Prostate gland (tissue), 2 donors: ENCODE measurements at regions not wholly inside any gene's neighbourhood (a gene's known extent, or its start where the extent isn't known, plus 50 kb on each side); places are given as distances from the start of the nearest gene placed in this dataset.

Experiments used
- DNase-seq: peaks from one replicate; pipeline ENCODE4 v3.0.0-alpha.2; 2019; ENCODE audit warnings: low spot score
- H3K27ac ChIP-seq, 2 donors: fragments of 200-600 bp; sonication (generic); 2 replicates each; pipeline ENCODE4 v1.5.1; 2017 to 2019
- H3K27me3 ChIP-seq: fragments of 200-600 bp; sonication (generic); replicated peaks from 2 replicates; pipeline ENCODE4 v1.5.1; 2019; ENCODE audit not compliant: insufficient read depth
- H3K36me3 ChIP-seq, 2 donors: fragments of 200-600 bp; sonication (generic); 1 replicate in 1 of 2; 2 replicates in 1 of 2; pipeline versions ENCODE4 v1.5.1 to v1.8.1; 2017 to 2019
- H3K4me1 ChIP-seq: fragments of 200-600 bp; sonication (generic); replicated peaks from 2 replicates; pipeline ENCODE4 v1.5.1; 2019
- H3K4me3 ChIP-seq, 2 donors: fragments of 200-600 bp; sonication (generic); 2 replicates each; pipeline ENCODE4 v1.5.1; 2017 to 2019
- H3K9me3 ChIP-seq: fragments of 200-600 bp; sonication (generic); 2 replicates; pipeline ENCODE4 v1.5.1; 2017
- CTCF ChIP-seq, 4 experiments: fragments of 200-600 bp in 2 of 4; fragments of 450-650 bp in 2 of 4; sonication (generic) in 2 of 4; IDR thresholded peaks; 1 replicate in 3 of 4; 2 replicates in 1 of 4; pipeline ENCODE4 v1.5.1; 2016 to 2019; ENCODE audit warnings: antibody characterized with exemption in 4 of 4, mild to moderate bottlenecking in 2 of 4, moderate library complexity in 2 of 4
- POLR2A ChIP-seq: fragments of 450-650 bp; IDR thresholded peaks from one replicate; pipeline ENCODE4 v1.6.1; 2016; ENCODE audit warnings: antibody characterized with exemption, mild to moderate bottlenecking
- POLR2AphosphoS5 ChIP-seq: sonication (generic); formaldehyde crosslinking; IDR thresholded peaks from one replicate; pipeline ENCODE4 v1.6.1; 2017; ENCODE audit warnings: antibody characterized with exemption
- WGBS: methylation state at CpG from one replicate; pipeline ENCODE4 v1.1.5; 2018; 5-methylcytosine and 5-hydroxymethylcytosine counted together
- intact Hi-C: fragments of 100-400 bp; cut with DNase I; formaldehyde crosslinking; loops from one replicate; pipeline ENCODE4 v1.14.2; 2022

GRCh38 chr6:19472850-19473249, 364.3 kb upstream of the ID4 start:
- H3K27me3 ChIP-seq, result no peaks in the 10 kb centered on the region
- H3K36me3 ChIP-seq, result no peaks in the 10 kb centered on the region
- no peak overlapping the region for H3K4me3 ChIP-seq
- 77% methylated on average over 4 of the region's 4 CpGs for WGBS
- DNase-seq, result no peak
- intact Hi-C loops, result no loop called here
- H3K4me1 ChIP-seq, result no peaks in the 10 kb centered on the region
- no peaks in the 10 kb centered on the region for H3K9me3 ChIP-seq
- H3K27ac ChIP-seq, result no peak overlapping the region
- TF ChIP-seq POLR2A, result no peak
- no peak for TF ChIP-seq CTCF (IDR thresholded peaks at IDR 0.05)
- no peak for TF ChIP-seq POLR2AphosphoS5

GRCh38 chr6:19477563-19477962, 359.6 kb upstream of the ID4 start:
- no peak for DNase-seq
- Histone ChIP-seq H3K4me3 (no peak overlapping the region), H3K4me1 (no peaks in the 10 kb centered on the region), H3K36me3 (no peaks in the 10 kb centered on the region), H3K27ac (no peak overlapping the region), H3K27me3 (no peaks in the 10 kb centered on the region), H3K9me3 (no peaks in the 10 kb centered on the region)
- TF ChIP-seq POLR2AphosphoS5 (no peak), POLR2A (no peak), CTCF (IDR thresholded peaks at IDR 0.05) (no peak)
- intact Hi-C loops, result no loop called here
- 86% methylated on average over 1 of the region's 1 CpG for WGBS

- TF ChIP-seq CTCF (IDR thresholded peaks at IDR 0.05) (no peak), POLR2AphosphoS5 (no peak), POLR2A (no peak)
- 71% methylated on average over 4 of the region's 4 CpGs for WGBS
- H3K27ac ChIP-seq, result no peak overlapping the region
These were observed 358.9 kb upstream of the ID4 start for GRCh38 chr6:19478273-19478672.

GRCh38 chr6:19478992-19479391, 358.2 kb upstream of the ID4 start:
- Histone ChIP-seq H3K27me3 (no peaks in the 10 kb centered on the region), H3K4me3 (no peak overlapping the region), H3K27ac (no peak overlapping the region), H3K4me1 (no peaks in the 10 kb centered on the region), H3K36me3 (no peaks in the 10 kb centered on the region), H3K9me3 (no peaks in the 10 kb centered on the region)
- TF ChIP-seq CTCF (IDR thresholded peaks at IDR 0.05) (no peak), POLR2AphosphoS5 (no peak), POLR2A (no peak)
- DNase-seq, result no peak
- intact Hi-C loops, result no loop called here

More at GRCh38 chr6:19478273-19478672, 358.9 kb upstream of the ID4 start:
- no peak for DNase-seq
- no peaks in the 10 kb centered on the region for H3K4me1 ChIP-seq
- H3K9me3 ChIP-seq, result no peaks in the 10 kb centered on the region
- intact Hi-C loops, result no loop called here
- no peaks in the 10 kb centered on the region for H3K36me3 ChIP-seq
- H3K4me3 ChIP-seq, result no peak overlapping the region
- no peaks in the 10 kb centered on the region for H3K27me3 ChIP-seq

GRCh38 chr6:19479551-19479950, 357.6 kb upstream of the ID4 start:
- intact Hi-C loops, result no loop called here
- Histone ChIP-seq H3K36me3 (no peaks in the 10 kb centered on the region), H3K9me3 (no peaks in the 10 kb centered on the region), H3K4me1 (no peaks in the 10 kb centered on the region), H3K4me3 (no peak overlapping the region), H3K27me3 (no peaks in the 10 kb centered on the region), H3K27ac (no peak overlapping the region)
- no peak for TF ChIP-seq POLR2A
- no peak for TF ChIP-seq CTCF (IDR thresholded peaks at IDR 0.05)
- no peak for TF ChIP-seq POLR2AphosphoS5
- no peak for DNase-seq
